HEK293 (cell line): ENCODE measurements at regions not wholly inside any gene's neighbourhood (a gene's known extent, or its start where the extent isn't known, plus 50 kb on each side); places are given as distances from the start of the nearest gene placed in this dataset.

ENCODE experiments used
- CTCF ChIP-seq: fragments of 450-650 bp; formaldehyde crosslinking; IDR thresholded peaks from 2 replicates; pipeline ENCODE4 v1.5.1; 2016; ENCODE audit warnings: missing biosample characterization, missing genetic modification characterization
- ZBTB20 ChIP-seq: fragments of 450-650 bp; formaldehyde crosslinking; IDR thresholded peaks from 2 replicates; pipeline ENCODE4 v1.5.1; 2016; ENCODE audit warnings: missing biosample characterization, missing genetic modification characterization
- TF ChIP-seq, protein P1 (sequence below): fragments of 450-650 bp; formaldehyde crosslinking; IDR thresholded peaks from 2 replicates; pipeline ENCODE4 v1.5.1; 2017; ENCODE audit warnings: missing biosample characterization, missing genetic modification characterization

DNA sequence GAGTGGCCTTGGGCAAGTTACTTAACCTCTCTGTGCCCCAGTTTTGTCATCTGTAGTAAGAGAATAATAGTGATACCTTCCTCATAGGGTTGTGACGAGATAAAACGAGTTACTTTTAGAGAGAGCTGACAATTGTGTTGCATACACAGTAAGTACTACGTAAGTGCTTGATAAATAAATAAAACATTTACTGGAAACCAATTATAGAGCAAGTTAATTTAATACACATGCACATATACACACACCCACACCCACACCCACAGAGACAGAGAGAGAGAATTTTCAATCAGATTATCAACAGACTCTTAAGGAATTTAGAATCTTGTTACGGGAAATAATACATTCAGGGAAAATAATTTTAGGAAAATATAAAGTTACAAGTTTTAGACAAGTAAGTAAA, 1045.8 kb upstream of the TENM4 start:
- TF ChIP-seq, protein P1, sequence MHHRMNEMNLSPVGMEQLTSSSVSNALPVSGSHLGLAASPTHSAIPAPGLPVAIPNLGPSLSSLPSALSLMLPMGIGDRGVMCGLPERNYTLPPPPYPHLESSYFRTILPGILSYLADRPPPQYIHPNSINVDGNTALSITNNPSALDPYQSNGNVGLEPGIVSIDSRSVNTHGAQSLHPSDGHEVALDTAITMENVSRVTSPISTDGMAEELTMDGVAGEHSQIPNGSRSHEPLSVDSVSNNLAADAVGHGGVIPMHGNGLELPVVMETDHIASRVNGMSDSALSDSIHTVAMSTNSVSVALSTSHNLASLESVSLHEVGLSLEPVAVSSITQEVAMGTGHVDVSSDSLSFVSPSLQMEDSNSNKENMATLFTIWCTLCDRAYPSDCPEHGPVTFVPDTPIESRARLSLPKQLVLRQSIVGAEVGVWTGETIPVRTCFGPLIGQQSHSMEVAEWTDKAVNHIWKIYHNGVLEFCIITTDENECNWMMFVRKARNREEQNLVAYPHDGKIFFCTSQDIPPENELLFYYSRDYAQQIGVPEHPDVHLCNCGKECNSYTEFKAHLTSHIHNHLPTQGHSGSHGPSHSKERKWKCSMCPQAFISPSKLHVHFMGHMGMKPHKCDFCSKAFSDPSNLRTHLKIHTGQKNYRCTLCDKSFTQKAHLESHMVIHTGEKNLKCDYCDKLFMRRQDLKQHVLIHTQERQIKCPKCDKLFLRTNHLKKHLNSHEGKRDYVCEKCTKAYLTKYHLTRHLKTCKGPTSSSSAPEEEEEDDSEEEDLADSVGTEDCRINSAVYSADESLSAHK (tag by site-specific recombination), result no peak
- TF ChIP-seq CTCF (no peak), ZBTB20 (tag by site-specific recombination) (no peak)
